ENCODE measurements at regions not wholly inside any gene's neighbourhood (a gene's known extent, or its start where the extent isn't known, plus 50 kb on each side); places are given as distances from the start of the nearest gene placed in this dataset.
"Not testable (repeated sequence)": the region's sequence is repeated elsewhere in the genome, so short reads cannot be mapped to it uniquely, and the experiment has no call there.

GRCh38 chr15:98526094-98526493 lies 122.2 kb upstream of the IGF1R start:
- DNase-seq (ENCODE audit: low read depth), result no peak

DNA sequence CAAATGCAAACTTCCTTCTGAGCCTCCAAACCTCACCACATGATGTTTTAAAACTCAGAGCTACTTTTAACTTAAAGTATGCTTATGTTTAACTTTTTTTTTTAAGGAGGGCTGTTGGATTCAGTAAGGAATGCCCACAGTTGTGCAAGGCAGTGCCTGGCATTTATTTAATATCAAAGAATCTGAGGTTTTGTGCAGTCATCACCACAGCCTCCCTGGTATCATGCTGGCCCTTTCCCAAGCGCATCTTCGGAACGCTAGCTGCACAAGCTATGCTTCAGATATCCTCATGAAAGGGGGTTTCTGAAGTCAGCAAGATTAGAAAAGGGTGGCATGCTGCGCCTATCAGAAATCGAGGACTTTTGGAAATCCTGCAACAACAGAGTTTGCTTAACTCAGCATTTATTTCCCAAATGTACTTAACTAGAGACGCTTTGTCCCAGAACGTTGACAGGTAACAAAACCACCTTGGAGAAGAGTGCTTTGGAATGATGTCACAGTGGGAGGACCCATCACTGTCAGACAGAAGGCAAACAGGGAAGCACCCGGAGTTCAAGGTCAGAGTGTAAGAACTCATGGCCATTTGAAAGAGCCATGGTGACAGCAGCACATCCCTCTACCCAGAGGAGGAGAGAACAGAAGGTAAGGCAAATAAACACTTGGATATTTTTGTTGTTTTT lies 120.2 kb upstream of the IGF1R start:
- DNase-seq (ENCODE audit: low read depth), result no peak

DNA sequence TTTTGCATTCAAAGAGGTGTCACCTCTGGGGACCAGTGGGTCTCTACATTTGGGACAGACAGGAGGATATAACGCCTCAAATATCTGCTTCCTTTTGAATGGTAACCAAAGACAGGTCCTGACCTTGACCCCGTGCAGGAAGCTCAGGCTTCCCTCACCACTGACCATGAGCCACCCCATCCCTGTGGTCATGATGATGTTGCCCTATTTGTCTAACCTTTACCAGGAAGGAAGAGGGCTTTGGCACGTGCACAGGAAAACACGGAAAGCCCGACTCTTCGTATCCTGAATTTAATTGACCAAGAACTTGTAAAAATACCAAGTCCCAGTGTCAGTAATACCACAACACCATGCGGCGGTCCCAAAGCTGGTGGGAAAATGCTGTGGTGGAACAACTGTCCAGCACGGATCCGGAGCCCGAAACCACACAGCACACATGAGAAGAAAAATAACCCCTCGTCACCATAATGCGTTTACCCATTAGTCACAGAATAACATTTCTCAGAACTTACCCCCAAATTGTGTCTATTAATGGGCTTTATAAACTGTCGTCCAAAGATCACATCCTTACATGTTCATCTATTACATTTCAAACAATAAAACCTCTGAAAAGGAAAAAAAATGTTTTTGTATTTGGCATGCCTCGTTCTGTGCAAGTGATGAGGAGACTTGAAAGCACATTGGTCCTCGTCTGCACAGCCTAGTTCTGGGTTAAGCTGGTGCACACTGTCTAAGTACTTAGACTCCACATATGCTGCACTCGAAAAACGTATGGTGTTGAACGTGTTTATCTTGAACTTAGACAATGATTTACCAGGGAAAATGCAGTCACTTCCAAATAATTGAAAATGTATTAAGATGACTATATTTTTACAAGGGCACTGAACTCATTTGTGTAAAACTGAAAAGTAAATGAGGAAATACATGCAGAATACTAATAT lies 118.9 kb upstream of the IGF1R start:
- no peak for DNase-seq (ENCODE audit: low read depth)

DNA sequence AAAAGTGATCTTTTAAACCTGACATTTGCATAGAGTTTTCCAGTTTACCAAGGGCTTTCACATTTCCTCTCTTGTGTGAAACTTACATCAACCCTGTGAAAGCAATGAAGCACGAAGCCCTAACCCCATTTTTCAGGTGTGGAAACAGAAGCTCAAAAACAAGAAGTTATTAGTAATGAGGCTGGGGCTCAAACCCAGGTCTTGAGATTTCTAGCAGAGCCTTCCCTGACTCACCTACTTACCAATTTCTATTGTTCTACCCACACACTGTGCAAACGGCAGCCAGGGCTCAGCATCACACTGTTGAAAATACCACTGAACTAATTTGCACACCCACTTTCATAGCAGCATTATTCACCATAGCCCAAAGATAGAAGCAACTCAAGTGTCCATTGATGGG lies 117.8 kb upstream of the IGF1R start:
- no peak for DNase-seq (ENCODE audit: low read depth)

DNA sequence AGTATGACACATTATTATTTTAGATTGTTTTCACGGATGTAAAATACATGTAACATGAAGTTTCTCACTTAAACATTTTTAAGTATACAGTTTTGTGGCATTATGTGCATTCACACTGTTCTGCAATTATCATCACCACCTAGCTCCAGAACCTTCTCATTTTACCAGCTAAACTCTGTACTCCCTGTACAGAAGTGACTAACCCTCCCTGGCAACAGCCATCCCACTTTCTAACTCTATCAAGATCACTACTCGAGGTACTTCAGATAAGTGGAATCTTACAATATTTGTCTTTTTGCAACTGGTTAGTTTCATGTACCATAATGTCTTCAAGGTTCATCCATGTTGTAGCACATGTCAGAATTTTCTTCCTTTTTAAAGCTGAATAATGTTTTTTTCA lies 116.3 kb upstream of the IGF1R start:
- no peak for DNase-seq (ENCODE audit: low read depth)

DNA sequence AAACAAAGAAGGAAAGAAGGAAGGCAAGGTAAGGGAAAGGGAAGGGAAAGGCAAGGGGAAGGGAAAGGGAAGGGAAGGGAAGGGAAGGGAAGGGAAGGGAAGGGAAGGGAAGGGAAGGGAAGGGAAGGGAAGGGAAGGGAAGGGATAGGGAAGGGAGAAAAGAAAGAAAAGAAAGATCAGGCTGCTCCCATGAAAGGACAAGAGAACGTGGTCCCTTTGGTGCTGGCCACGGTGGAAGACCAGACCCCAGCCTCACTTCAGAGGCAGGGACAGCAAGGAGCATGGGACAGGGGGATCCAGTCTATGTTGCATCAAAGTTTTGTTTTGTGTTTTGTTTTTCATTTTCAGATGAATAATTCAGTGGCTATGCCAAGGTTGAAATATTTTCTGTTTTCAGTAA lies 111.4 kb upstream of the IGF1R start:
- no peak for DNase-seq (ENCODE audit: low read depth)

GRCh38 chr15:98537516-98538060 lies 110.8 kb upstream of the IGF1R start:
- no peak for DNase-seq (ENCODE audit: low read depth)

DNA sequence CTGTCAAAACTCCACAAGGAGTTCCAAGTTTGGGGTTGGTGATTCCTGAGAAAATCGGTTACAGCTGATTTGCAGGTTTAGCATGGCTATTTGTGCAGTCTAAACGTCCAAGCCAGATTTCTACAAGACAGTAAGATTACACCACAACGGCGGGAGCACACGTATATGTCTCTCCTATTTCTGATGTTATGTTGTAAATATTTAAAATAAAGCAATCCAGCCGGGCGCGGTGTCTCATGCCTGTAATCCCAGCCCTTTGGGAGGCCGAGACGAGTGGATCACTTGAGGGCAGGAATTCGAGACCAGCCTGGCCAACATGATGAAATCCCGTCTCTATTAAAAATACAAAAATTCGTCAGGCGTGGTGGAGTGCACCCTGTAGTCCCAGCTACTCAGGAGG lies 106.8 kb upstream of the IGF1R start:
- no peak for DNase-seq (ENCODE audit: low read depth)

DNA sequence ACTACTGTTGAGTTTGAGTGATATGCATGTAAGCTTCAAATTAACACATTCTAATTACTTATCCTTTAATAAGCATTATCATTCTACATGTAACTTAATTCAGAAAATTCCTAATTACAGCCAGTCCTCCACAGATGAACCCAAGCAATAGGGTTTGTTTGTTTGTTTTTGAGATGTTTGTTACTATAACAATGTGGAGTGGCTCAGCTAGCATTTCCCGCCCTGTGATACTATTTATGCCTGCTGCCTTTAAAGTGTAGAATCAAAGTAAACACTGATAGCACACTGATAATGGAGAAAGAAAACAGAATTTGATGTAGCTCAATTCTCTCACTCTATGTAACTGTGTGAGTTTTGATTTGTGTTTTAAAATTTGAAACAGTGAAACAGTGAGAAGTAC lies 105.1 kb upstream of the IGF1R start:
- no peak for DNase-seq (ENCODE audit: low read depth)

GRCh38 chr15:98546329-98546728 lies 102.0 kb upstream of the IGF1R start:
- DNase-seq (ENCODE audit: low read depth), result no peak

DNA sequence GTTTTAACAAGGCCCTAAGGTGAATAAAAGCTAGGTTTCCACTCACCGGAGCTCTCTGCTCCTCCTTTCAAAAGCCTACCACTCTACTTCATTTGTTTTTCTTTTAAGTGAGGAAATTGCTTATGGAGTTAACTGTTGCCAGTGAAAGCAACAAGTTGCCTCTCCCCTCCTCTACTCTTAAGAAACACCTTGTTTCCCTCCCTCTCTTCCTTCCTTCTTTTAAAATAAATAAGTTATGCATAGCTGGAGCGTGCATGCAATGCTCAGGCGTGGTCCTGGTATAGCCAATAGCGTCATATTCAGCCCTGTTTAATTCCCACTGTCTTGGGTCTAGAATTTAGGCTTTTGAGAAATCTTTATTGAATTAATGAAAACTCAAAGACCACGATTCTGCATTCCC lies 101.1 kb upstream of the IGF1R start:
- no peak for DNase-seq (ENCODE audit: low read depth)

DNA sequence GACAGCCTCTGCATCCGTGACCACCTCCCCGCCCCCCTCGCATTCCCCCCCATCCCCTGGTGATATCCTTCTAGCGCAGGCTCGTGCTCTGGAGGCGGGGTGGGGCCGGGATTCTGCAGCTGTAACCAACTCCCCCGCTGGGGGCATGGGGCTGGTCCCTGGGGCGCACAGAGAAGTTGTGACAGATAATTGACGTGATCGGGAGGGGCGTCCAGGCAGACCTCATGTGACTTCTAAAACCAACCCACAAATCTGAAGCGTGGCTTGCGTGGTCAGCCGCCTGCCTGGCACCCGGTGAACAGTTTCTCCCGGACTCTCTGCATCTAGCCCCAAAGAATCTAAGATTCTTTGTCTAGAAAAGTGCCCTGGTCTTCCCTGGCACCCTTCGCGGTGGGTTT lies 100.6 kb upstream of the IGF1R start:
- no peak for DNase-seq (ENCODE audit: low read depth)

GRCh38 chr15:98548139-98548971 lies 100.0 kb upstream of the IGF1R start:
- DNase-seq (ENCODE audit: low read depth), result peak; percentile 7

DNA sequence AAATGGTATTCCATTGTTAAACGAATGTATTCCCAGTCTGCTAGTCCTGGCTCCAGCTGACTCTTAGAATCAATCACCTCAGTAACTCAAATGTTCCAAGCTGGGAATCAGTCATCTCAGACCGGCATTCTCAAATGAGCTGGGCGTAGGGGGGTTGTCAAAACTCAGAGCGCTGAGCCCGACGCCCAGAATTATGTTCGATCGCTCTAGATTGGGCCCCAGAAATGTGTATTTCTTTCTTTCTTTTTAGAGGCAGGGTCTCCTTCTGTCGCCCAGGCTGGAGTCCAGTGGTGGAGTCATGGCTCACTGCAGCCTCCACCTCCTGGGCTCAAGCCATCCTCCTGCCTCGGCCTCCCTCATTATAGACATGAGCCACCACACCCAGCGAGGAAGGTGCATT lies 99.3 kb upstream of the IGF1R start:
- no peak for DNase-seq (ENCODE audit: low read depth)

- DNase-seq (ENCODE audit: low read depth), result no peak
Observed at GRCh38 chr15:98549741-98550140, 98.6 kb upstream of the IGF1R start.

- not testable (repeated sequence) for DNase-seq (ENCODE audit: low read depth)
Observed at GRCh38 chr15:98550363-98550762, 98.0 kb upstream of the IGF1R start.

DNA sequence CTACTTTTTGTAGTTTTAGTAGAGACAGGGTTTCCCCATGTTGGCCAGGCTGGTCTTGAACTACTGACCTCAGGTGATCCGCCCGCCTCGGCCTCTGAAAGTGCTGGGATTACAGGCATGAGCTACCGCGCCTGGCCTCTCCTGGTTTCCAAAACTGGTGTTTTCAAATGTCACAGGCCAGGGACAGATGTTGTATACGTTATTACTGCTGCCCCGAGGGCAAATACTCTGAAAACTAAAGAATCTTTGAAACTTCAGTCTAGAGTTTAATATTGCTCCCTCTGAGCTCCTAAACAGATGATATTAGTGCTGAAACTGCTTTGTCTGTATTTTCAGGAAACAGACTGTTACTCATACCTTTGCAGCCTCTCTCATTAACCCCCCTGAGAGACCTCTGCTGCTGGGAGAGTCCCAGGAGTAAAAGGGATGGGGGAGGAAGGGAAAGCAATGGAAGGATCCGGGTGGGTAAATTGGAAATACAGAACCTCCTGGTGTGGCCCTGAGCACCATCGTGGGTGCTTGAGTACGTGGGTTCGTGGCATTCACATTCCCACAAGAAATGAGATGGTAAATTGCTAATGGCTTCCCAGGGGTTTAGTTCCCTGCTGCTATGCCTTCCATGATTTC lies 96.3 kb upstream of the IGF1R start:
- no peak for DNase-seq (ENCODE audit: low read depth)

DNA sequence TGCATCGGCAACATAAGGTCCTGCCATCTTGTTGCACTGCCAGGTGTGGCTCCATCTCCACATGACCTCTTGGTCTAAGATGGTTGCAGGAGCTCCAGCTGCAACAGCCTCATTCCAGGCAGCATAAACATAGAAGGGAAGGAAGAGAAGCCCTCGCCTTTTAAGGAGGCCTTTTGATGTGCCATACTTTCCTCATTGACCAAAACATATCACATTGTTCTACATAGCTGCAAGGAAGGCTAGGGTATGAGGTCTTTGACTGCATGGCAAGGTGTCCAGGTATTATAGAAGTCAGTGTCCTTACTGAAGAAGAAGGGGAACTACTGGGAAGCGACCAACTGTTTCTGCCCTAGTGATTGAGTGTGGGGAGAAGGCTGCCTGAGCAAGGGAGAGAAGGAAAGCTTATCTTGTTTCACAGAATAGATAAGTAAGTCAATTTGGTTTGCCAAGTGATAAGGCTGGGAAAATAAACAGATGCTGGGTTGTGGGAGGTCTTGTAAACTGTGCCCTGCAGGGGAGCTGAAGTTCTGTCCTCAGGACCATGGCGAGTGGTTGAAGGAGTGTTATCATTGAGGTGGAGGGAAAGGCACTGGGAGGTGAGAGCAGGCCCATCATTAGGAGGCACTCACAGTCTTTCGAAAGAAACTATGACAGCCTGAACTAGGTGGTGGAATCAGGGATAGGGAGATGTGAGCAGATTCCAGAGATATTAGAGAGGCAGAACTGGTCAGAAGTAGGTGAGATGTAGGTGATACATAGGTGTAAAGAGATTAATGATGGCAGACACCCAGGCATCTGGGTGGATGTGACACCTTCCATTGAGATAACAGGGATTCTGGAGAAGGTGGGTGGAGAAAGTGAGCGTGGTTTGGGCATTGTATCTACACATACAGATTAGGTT lies 93.8 kb upstream of the IGF1R start:
- no peak for DNase-seq (ENCODE audit: low read depth)

DNA sequence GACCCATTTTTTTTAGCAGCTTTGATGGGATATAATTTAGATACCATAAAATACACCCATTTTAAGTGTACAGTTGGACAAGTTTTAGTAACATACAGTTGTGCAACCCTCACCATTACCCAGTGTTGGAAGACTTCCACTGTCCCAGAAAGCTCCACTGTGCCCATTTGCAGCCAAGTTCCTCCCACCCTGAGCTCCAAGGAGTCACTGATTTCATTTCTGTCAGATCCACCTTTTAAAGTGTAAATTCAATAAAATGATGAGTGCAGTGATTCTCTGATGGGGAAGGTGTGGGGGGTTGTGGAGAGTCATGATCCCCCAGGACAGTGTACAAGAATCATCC lies 93.2 kb upstream of the IGF1R start:
- no peak for DNase-seq (ENCODE audit: low read depth)

GRCh38 chr15:98556321-98556720 lies 92.0 kb upstream of the IGF1R start:
- no peak for DNase-seq (ENCODE audit: low read depth)

DNA sequence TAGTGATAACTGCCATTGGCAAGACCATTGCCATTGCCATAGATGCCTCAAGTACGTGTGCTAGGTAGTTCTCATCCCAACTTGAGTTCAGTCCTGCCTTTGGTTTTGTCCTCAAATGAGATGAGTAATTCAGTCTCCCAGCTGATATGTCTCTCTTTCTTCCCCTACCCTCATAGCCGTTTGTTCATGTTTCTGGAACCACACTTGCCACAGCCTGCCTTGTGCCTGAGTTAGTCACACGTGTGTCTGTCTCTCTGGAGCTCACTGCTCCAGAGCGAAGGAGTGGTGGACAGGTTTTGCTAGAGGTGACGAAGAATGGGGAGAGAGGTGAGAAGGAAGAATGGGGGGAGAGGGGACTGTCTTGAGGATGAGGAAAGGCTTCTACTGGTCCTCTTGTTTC lies 88.0 kb upstream of the IGF1R start:
- no peak for DNase-seq (ENCODE audit: low read depth)

Data from stimulated activated CD8-positive, alpha-beta memory T cell treated with anti-CD3 and anti-CD28 coated beads, Interleukin-15, amount 100 ng/mL, for 24 hours (primary cell).